CD8-positive, alpha-beta memory T cell (primary cell): ENCODE measurements at regions not wholly inside any gene's neighbourhood (a gene's known extent, or its start where the extent isn't known, plus 50 kb on each side); places are given as distances from the start of the nearest gene placed in this dataset.

Experiments used
- CTCF ChIA-PET: fragments of 350-600 bp; sonication (Branson Sonifier 250); formaldehyde crosslinking; loops from one replicate; lab custom pipeline; 2021; ENCODE audit warnings: antibody characterized with exemption; lab: Charles Lee
- POLR2A ChIA-PET: fragments of 350-600 bp; sonication (Branson Sonifier 250); formaldehyde crosslinking; loops from one replicate; lab custom pipeline; 2021; ENCODE audit warnings: antibody characterized with exemption; lab: Charles Lee
- DNase-seq, 5 donors: peaks; one replicate each; pipeline versions ENCODE4 v3.0.0 to v3.0.0-alpha.2; 2020 to 2022; ENCODE audit warnings: mixed read lengths in 1 of 5
- H3K27ac ChIP-seq: one replicate; pipeline ENCODE4 v1.7.0; 2013; ENCODE audit warnings: low read depth, mild to moderate bottlenecking, low read length, moderate library complexity
- H3K27me3 ChIP-seq: 2 replicates; pipeline ENCODE4 v1.7.0; 2013; ENCODE audit warnings: low read length, mild to moderate bottlenecking; ENCODE audit not compliant: insufficient read depth, poor library complexity, severe bottlenecking
- H3K36me3 ChIP-seq: 2 replicates; pipeline ENCODE4 v1.7.0; 2013; ENCODE audit warnings: mild to moderate bottlenecking, low read length, moderate library complexity; ENCODE audit not compliant: insufficient read depth
- H3K4me1 ChIP-seq: 2 replicates; pipeline ENCODE4 v1.7.0; 2013; ENCODE audit warnings: mild to moderate bottlenecking, low read length, moderate library complexity; ENCODE audit not compliant: insufficient read depth
- H3K4me3 ChIP-seq: 2 replicates; pipeline ENCODE4 v1.7.0; 2013; ENCODE audit warnings: mild to moderate bottlenecking, low read length
- H3K9me3 ChIP-seq: 2 replicates; pipeline ENCODE4 v1.7.0; 2013; ENCODE audit warnings: mild to moderate bottlenecking, low read length
- H3K27ac Mint-ChIP-seq, 8 donors: one replicate each; pipeline ENCODE4 v1.8.0; 2020 to 2021; ENCODE audit warnings: mixed read lengths in 8 of 8, mild to moderate bottlenecking in 6 of 8, inconsistent platforms in 3 of 8, moderate library complexity in 3 of 8
- H3K27me3 Mint-ChIP-seq, 2 donors: one replicate each; pipeline ENCODE4 v1.8.0; 2020 to 2021; ENCODE audit warnings: mixed read lengths in 2 of 2, mild to moderate bottlenecking in 1 of 2, moderate library complexity in 1 of 2
- H3K36me3 Mint-ChIP-seq, 3 donors: one replicate each; pipeline ENCODE4 v1.8.0; 2020 to 2021; ENCODE audit warnings: mixed read lengths in 3 of 3, inconsistent platforms in 1 of 3, mild to moderate bottlenecking in 1 of 3
- H3K4me1 Mint-ChIP-seq, 3 donors: one replicate each; pipeline ENCODE4 v1.8.0; 2020 to 2021; ENCODE audit warnings: mixed read lengths in 3 of 3, inconsistent platforms in 1 of 3, mild to moderate bottlenecking in 1 of 3
- H3K4me3 Mint-ChIP-seq, 7 donors: one replicate each; pipeline ENCODE4 v1.8.0; 2020 to 2021; ENCODE audit warnings: mixed read lengths in 7 of 7, mild to moderate bottlenecking in 6 of 7, moderate library complexity in 4 of 7, inconsistent platforms in 2 of 7
- H3K9me3 Mint-ChIP-seq, 5 donors: one replicate each; pipeline ENCODE4 v1.8.0; 2020 to 2022; ENCODE audit warnings: mixed read lengths in 5 of 5, mild to moderate bottlenecking in 3 of 5, moderate library complexity in 2 of 5, inconsistent platforms in 1 of 5

DNA sequence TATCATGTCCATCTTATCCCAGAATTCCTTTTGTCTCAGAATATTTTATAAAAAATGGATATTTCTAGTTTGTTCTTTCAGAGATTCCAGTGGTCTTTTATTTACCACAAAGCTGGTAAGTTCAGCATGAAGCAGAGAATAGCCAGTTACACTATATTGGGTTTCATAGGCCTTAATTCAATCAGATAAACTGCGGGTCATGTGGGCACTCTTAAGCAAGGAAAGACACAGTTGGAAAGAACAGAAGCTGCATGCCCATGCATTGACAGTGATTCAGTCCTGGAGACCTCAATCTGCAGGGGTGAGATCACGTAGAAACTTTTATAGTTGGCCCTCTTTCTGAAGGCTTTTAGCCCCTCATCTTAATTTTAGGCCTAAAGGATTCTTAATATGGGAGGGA lies 281.3 kb upstream of the IGFBP3 start:
- no peaks in the 10 kb centered on the region for H3K27me3 ChIP-seq
- no peak overlapping the region for H3K4me3 ChIP-seq
- ChIA-PET POLR2A (no interaction called here), CTCF (no interaction called here)
- H3K27ac Mint-ChIP-seq = no peak overlapping the region
- no peaks in the 10 kb centered on the region for H3K36me3 ChIP-seq
- H3K27me3 Mint-ChIP-seq = no peaks in the 10 kb centered on the region
- no peak overlapping the region for H3K27ac ChIP-seq
- H3K4me1 Mint-ChIP-seq = no peaks in the 10 kb centered on the region
- no peak overlapping the region for H3K4me3 Mint-ChIP-seq
- H3K9me3 ChIP-seq = no peaks in the 10 kb centered on the region
- no peaks in the 10 kb centered on the region for H3K36me3 Mint-ChIP-seq
- no peaks in the 10 kb centered on the region for H3K4me1 ChIP-seq
- DNase-seq = no peak
- H3K9me3 Mint-ChIP-seq = peaks cover 0 to 6% (median 2%) of the 10 kb centered on the region in 5 donors

- DNase-seq = no peak
- CTCF ChIA-PET = no interaction called here
- H3K36me3 Mint-ChIP-seq = no peaks in the 10 kb centered on the region
- no peaks in the 10 kb centered on the region for H3K4me1 Mint-ChIP-seq
- peaks cover 0 to 6% (median 2%) of the 10 kb centered on the region in 5 donors for H3K9me3 Mint-ChIP-seq
- H3K27me3 ChIP-seq = no peaks in the 10 kb centered on the region
- H3K4me3 Mint-ChIP-seq = no peak overlapping the region
- no peaks in the 10 kb centered on the region for H3K27me3 Mint-ChIP-seq
- H3K4me3 ChIP-seq = no peak overlapping the region
- no peaks in the 10 kb centered on the region for H3K9me3 ChIP-seq
- no peak overlapping the region for H3K27ac ChIP-seq
- H3K4me1 ChIP-seq = no peaks in the 10 kb centered on the region
- POLR2A ChIA-PET = no interaction called here
- H3K27ac Mint-ChIP-seq = no peak overlapping the region
- H3K36me3 ChIP-seq = no peaks in the 10 kb centered on the region
Measured at GRCh38 chr7:46201961-46202360, 280.9 kb upstream of the IGFBP3 start.

- no peaks in the 10 kb centered on the region for H3K36me3 Mint-ChIP-seq
- Histone ChIP-seq H3K4me1 (no peaks in the 10 kb centered on the region), H3K27ac (no peak overlapping the region), H3K36me3 (no peaks in the 10 kb centered on the region), H3K4me3 (no peak overlapping the region), H3K27me3 (no peaks in the 10 kb centered on the region), H3K9me3 (no peaks in the 10 kb centered on the region)
- ChIA-PET CTCF (no interaction called here), POLR2A (no interaction called here)
- H3K9me3 Mint-ChIP-seq = peaks cover 0 to 7% (median 2%) of the 10 kb centered on the region in 5 donors
- no peak for DNase-seq
- H3K4me1 Mint-ChIP-seq = no peaks in the 10 kb centered on the region
- H3K27ac Mint-ChIP-seq = no peak overlapping the region
- H3K27me3 Mint-ChIP-seq = peaks cover 0 to 2% of the 10 kb centered on the region in 2 donors
- H3K4me3 Mint-ChIP-seq = no peak overlapping the region
Measured at GRCh38 chr7:46198701-46199100, 277.6 kb upstream of the IGFBP3 start.

DNA sequence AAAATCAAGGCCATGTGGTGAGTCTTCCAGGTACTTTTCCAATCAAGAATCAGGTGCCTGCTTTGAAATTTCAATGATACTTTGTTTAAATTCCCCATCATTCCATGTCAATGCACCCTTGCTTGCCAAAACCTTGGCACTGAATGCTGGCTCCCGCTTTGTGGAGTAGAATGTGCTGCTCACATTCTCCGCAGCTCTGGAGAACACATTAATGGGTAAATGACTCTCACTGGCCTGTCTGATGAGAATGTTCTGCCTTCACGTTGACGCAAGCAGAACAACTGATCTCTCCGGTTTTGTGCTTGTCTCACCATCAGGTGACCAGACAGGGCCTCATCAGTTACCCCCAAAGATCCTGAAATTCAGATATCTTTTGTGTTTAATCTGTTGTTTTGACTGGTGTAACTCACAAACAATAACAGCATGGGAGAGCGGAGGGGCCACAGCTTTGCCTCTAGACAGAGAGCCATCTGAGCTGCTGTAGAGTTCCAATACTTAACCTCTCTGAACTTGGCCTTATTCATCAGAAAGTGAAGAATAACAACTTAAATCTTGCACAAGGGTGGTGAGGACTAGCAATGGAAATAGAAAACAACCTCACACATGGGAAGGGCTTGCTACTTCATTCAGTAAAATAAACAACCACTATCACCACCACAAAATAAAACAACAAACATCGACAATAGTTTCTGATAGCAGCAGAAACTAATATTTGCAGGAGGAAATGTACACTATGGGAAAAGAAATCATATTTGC lies 276.9 kb upstream of the IGFBP3 start:
- Mint-ChIP-seq H3K27ac (no peak overlapping the region), H3K27me3 (peaks cover 0 to 2% of the 10 kb centered on the region in 2 donors), H3K4me1 (no peaks in the 10 kb centered on the region), H3K9me3 (peaks cover 0 to 7% (median 2%) of the 10 kb centered on the region in 5 donors), H3K4me3 (no peak overlapping the region), H3K36me3 (no peaks in the 10 kb centered on the region)
- H3K27ac ChIP-seq = no peak overlapping the region
- no peak overlapping the region for H3K4me3 ChIP-seq
- DNase-seq = no peak
- no peaks in the 10 kb centered on the region for H3K27me3 ChIP-seq
- H3K36me3 ChIP-seq = no peaks in the 10 kb centered on the region
- no peaks in the 10 kb centered on the region for H3K9me3 ChIP-seq
- H3K4me1 ChIP-seq = no peaks in the 10 kb centered on the region
- CTCF ChIA-PET = no interaction called here
- POLR2A ChIA-PET = no interaction called here

GRCh38 chr7:46195934-46196333 lies 274.9 kb upstream of the IGFBP3 start:
- peaks cover 0 to 7% (median 2%) of the 10 kb centered on the region in 5 donors for H3K9me3 Mint-ChIP-seq
- H3K4me3 ChIP-seq = no peak overlapping the region
- H3K27ac Mint-ChIP-seq = no peak overlapping the region
- H3K4me1 Mint-ChIP-seq = no peaks in the 10 kb centered on the region
- POLR2A ChIA-PET = no interaction called here
- H3K27me3 Mint-ChIP-seq = peaks cover 0 to 2% of the 10 kb centered on the region in 2 donors
- CTCF ChIA-PET = no interaction called here
- no peaks in the 10 kb centered on the region for H3K4me1 ChIP-seq
- H3K27me3 ChIP-seq = no peaks in the 10 kb centered on the region
- no peaks in the 10 kb centered on the region for H3K36me3 Mint-ChIP-seq
- H3K9me3 ChIP-seq = no peaks in the 10 kb centered on the region
- no peaks in the 10 kb centered on the region for H3K36me3 ChIP-seq
- no peak overlapping the region for H3K4me3 Mint-ChIP-seq
- no peak overlapping the region for H3K27ac ChIP-seq
- no peak for DNase-seq

- DNase-seq = no peak
- Mint-ChIP-seq H3K9me3 (peaks cover 0 to 8% (median 2%) of the 10 kb centered on the region in 5 donors), H3K27ac (no peak overlapping the region), H3K27me3 (peaks cover 0 to 2% of the 10 kb centered on the region in 2 donors), H3K36me3 (no peaks in the 10 kb centered on the region), H3K4me3 (no peak overlapping the region), H3K4me1 (no peaks in the 10 kb centered on the region)
- no peaks in the 10 kb centered on the region for H3K9me3 ChIP-seq
- H3K36me3 ChIP-seq = no peaks in the 10 kb centered on the region
- H3K4me3 ChIP-seq = no peak overlapping the region
- POLR2A ChIA-PET = no interaction called here
- CTCF ChIA-PET = no interaction called here
- H3K27me3 ChIP-seq = no peaks in the 10 kb centered on the region
- no peaks in the 10 kb centered on the region for H3K4me1 ChIP-seq
- H3K27ac ChIP-seq = no peak overlapping the region
Measured at GRCh38 chr7:46192271-46192670, 271.2 kb upstream of the IGFBP3 start.

- no peak overlapping the region for H3K4me3 ChIP-seq
- DNase-seq = no peak
- H3K9me3 ChIP-seq = no peaks in the 10 kb centered on the region
- no peak overlapping the region for H3K27ac ChIP-seq
- peaks cover 0 to 2% of the 10 kb centered on the region in 2 donors for H3K27me3 Mint-ChIP-seq
- H3K27me3 ChIP-seq = no peaks in the 10 kb centered on the region
- ChIA-PET CTCF (no interaction called here), POLR2A (no interaction called here)
- H3K9me3 Mint-ChIP-seq = peaks cover 0 to 8% (median 2%) of the 10 kb centered on the region in 5 donors
- no peaks in the 10 kb centered on the region for H3K36me3 Mint-ChIP-seq
- H3K4me1 ChIP-seq = no peaks in the 10 kb centered on the region
- no peaks in the 10 kb centered on the region for H3K4me1 Mint-ChIP-seq
- no peaks in the 10 kb centered on the region for H3K36me3 ChIP-seq
- no peak overlapping the region for H3K4me3 Mint-ChIP-seq
- no peak overlapping the region for H3K27ac Mint-ChIP-seq
Measured at GRCh38 chr7:46191776-46192175, 270.7 kb upstream of the IGFBP3 start.

DNA sequence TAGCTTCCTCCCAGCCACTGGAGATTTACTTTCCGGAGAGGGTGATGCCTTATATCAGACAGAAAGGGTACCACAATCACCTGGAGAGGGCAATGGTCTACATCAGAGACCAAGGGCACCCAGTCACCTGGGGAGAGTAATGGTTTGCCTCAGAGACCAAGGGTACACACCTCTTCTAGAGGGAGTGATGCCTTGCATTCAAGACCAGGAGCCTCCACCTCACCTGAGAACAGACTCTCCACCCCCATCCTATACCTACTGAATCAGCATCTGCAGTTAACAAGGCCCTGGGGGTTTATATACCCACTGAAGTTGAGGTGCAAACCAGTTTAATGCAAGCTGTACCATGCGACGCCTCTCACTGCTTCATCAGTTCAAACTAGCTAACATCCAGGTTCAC lies 270.2 kb upstream of the IGFBP3 start:
- Mint-ChIP-seq H3K9me3 (peaks cover 0 to 10% (median 3%) of the 10 kb centered on the region in 5 donors), H3K4me1 (no peaks in the 10 kb centered on the region), H3K36me3 (no peaks in the 10 kb centered on the region), H3K27me3 (peaks cover 0 to 2% of the 10 kb centered on the region in 2 donors), H3K27ac (no peak overlapping the region), H3K4me3 (no peak overlapping the region)
- Histone ChIP-seq H3K36me3 (no peaks in the 10 kb centered on the region), H3K27ac (no peak overlapping the region), H3K9me3 (no peaks in the 10 kb centered on the region), H3K27me3 (no peaks in the 10 kb centered on the region), H3K4me3 (no peak overlapping the region), H3K4me1 (no peaks in the 10 kb centered on the region)
- POLR2A ChIA-PET = no interaction called here
- CTCF ChIA-PET = no interaction called here
- no peak for DNase-seq
